ENCODE measurements at regions not wholly inside any gene's neighbourhood (a gene's known extent, or its start where the extent isn't known, plus 50 kb on each side); places are given as distances from the start of the nearest gene placed in this dataset.

DNA sequence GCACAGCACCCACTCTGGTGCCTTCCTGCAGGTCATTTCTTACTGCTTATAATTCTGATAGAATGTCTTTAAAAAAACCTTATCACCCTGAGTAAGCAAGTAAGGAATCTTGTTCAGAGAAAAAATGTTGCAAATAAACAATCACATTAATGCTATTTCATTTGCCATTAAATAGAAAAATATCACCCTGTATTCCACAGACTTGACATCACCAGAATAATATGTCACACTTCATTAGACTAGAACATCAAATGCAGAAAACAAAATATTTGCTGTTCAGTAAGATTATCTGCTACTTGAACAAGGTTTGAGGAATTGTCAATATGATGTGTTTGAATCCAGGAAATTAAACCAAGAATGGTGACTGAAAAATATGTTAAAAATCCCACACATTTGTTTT, 236.6 kb upstream of the MMADHC start:
- intact Hi-C loops (cut with micrococcal nuclease), result no loop called here
- TF ChIP-seq POLR2AphosphoS5 (IDR thresholded peaks at IDR 0.05; ENCODE audit: low read depth, low read length) (no peak), POLR2A (IDR thresholded peaks at IDR 0.05; ENCODE audit: borderline replicate concordance, extremely low read depth, insufficient read depth, insufficient read length) (no peak), FOSL1 (IDR thresholded peaks at IDR 0.05; ENCODE audit: low read depth) (no peak), EGR1 (IDR thresholded peaks at IDR 0.05; ENCODE audit: low read depth) (no peak), SRF (IDR thresholded peaks at IDR 0.05; ENCODE audit: low read depth) (no peak), CBX3 (IDR thresholded peaks at IDR 0.05; ENCODE audit: low read depth) (no peak), CEBPB (IDR thresholded peaks at IDR 0.05; ENCODE audit: low read depth) (no peak), SP1 (IDR thresholded peaks at IDR 0.05; ENCODE audit: low read depth) (no peak), RAD21 (IDR thresholded peaks at IDR 0.05; ENCODE audit: low read depth) (no peak), JUND (IDR thresholded peaks at IDR 0.05) (no peak), YY1 (IDR thresholded peaks at IDR 0.05; ENCODE audit: extremely low read depth, insufficient replicate concordance, low read depth, low read length) (no peak), SIN3A (IDR thresholded peaks at IDR 0.05; ENCODE audit: low read depth) (no peak)
- TF ChIP-seq, protein P1, sequence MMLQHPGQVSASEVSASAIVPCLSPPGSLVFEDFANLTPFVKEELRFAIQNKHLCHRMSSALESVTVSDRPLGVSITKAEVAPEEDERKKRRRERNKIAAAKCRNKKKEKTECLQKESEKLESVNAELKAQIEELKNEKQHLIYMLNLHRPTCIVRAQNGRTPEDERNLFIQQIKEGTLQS (IDR thresholded peaks at IDR 0.05), result no peak
- TF ChIP-seq, protein P2, sequence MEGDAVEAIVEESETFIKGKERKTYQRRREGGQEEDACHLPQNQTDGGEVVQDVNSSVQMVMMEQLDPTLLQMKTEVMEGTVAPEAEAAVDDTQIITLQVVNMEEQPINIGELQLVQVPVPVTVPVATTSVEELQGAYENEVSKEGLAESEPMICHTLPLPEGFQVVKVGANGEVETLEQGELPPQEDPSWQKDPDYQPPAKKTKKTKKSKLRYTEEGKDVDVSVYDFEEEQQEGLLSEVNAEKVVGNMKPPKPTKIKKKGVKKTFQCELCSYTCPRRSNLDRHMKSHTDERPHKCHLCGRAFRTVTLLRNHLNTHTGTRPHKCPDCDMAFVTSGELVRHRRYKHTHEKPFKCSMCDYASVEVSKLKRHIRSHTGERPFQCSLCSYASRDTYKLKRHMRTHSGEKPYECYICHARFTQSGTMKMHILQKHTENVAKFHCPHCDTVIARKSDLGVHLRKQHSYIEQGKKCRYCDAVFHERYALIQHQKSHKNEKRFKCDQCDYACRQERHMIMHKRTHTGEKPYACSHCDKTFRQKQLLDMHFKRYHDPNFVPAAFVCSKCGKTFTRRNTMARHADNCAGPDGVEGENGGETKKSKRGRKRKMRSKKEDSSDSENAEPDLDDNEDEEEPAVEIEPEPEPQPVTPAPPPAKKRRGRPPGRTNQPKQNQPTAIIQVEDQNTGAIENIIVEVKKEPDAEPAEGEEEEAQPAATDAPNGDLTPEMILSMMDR (IDR thresholded peaks at IDR 0.05 in 2 of 3, conservative IDR thresholded peaks at IDR 0.05 in 1 of 3; ENCODE audit: borderline replicate concordance in 1 of 3, insufficient read depth in 1 of 3, low read depth in 2 of 3, low read length in 2 of 3), result no peak
- TF ChIP-seq, protein P3, sequence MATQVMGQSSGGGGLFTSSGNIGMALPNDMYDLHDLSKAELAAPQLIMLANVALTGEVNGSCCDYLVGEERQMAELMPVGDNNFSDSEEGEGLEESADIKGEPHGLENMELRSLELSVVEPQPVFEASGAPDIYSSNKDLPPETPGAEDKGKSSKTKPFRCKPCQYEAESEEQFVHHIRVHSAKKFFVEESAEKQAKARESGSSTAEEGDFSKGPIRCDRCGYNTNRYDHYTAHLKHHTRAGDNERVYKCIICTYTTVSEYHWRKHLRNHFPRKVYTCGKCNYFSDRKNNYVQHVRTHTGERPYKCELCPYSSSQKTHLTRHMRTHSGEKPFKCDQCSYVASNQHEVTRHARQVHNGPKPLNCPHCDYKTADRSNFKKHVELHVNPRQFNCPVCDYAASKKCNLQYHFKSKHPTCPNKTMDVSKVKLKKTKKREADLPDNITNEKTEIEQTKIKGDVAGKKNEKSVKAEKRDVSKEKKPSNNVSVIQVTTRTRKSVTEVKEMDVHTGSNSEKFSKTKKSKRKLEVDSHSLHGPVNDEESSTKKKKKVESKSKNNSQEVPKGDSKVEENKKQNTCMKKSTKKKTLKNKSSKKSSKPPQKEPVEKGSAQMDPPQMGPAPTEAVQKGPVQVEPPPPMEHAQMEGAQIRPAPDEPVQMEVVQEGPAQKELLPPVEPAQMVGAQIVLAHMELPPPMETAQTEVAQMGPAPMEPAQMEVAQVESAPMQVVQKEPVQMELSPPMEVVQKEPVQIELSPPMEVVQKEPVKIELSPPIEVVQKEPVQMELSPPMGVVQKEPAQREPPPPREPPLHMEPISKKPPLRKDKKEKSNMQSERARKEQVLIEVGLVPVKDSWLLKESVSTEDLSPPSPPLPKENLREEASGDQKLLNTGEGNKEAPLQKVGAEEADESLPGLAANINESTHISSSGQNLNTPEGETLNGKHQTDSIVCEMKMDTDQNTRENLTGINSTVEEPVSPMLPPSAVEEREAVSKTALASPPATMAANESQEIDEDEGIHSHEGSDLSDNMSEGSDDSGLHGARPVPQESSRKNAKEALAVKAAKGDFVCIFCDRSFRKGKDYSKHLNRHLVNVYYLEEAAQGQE (IDR thresholded peaks at IDR 0.05; ENCODE audit: low read depth), result no peak
- TF ChIP-seq, protein P4, sequence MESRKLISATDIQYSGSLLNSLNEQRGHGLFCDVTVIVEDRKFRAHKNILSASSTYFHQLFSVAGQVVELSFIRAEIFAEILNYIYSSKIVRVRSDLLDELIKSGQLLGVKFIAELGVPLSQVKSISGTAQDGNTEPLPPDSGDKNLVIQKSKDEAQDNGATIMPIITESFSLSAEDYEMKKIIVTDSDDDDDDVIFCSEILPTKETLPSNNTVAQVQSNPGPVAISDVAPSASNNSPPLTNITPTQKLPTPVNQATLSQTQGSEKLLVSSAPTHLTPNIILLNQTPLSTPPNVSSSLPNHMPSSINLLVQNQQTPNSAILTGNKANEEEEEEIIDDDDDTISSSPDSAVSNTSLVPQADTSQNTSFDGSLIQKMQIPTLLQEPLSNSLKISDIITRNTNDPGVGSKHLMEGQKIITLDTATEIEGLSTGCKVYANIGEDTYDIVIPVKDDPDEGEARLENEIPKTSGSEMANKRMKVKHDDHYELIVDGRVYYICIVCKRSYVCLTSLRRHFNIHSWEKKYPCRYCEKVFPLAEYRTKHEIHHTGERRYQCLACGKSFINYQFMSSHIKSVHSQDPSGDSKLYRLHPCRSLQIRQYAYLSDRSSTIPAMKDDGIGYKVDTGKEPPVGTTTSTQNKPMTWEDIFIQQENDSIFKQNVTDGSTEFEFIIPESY (IDR thresholded peaks at IDR 0.05; ENCODE audit: extremely low read depth, insufficient replicate concordance, low read length), result no peak
- no peaks in the 10 kb centered on the region for H3K36me3 ChIP-seq (ENCODE audit: control insufficient read depth in 1 of 2, insufficient read depth in 2 of 2, low read length in 2 of 2)
- POLR2A ChIA-PET, result no interaction called here
- no peak overlapping the region for H3K27ac ChIP-seq (ENCODE audit: low read depth, low read length)
- H2AFZ ChIP-seq (ENCODE audit: low read depth, low read length, poor library complexity, severe bottlenecking), result no peak overlapping the region
- H3K9me3 ChIP-seq (ENCODE audit: control insufficient read depth in 1 of 2, insufficient read depth in 1 of 2, low read depth in 1 of 2, low read length in 2 of 2), result no peaks in the 10 kb centered on the region
- CTCF ChIA-PET, result no interaction called here
- no peaks in the 10 kb centered on the region for H3K9me2 ChIP-seq (ENCODE audit: insufficient read depth)
- no peak overlapping the region for H3K9ac ChIP-seq (ENCODE audit: low read length)
- RAD21 ChIA-PET (ENCODE audit: low non-redundant PET in 1 of 2, low total read pairs in 2 of 2, uncharacterized antibody in 2 of 2, unreplicated experiment in 2 of 2), result no interaction called here
- H4K20me1 ChIP-seq (ENCODE audit: insufficient read depth), result no peaks in the 10 kb centered on the region
- H3K4me2 ChIP-seq (ENCODE audit: low read length), result no peak overlapping the region
- no peaks in the 10 kb centered on the region for H3K4me1 ChIP-seq (ENCODE audit: control insufficient read depth in 1 of 2, insufficient read depth in 2 of 2, low read length in 2 of 2)
- no peaks in the 10 kb centered on the region for H3K79me2 ChIP-seq (ENCODE audit: insufficient read depth, low read length)
- BruUV-seq (replicated peaks), result no TSS peak
- H3K4me3 ChIP-seq (replicated peaks in 1 of 2; ENCODE audit: low read depth in 1 of 2, low read length in 2 of 2), result no peak overlapping the region
- no peaks in the 10 kb centered on the region for H3K27me3 ChIP-seq (ENCODE audit: insufficient read depth, low read length)
- DNase-seq (ENCODE audit: low read depth, low spot score) (no peak), ATAC-seq (no peak)
